Adrenal gland (tissue), 5 donors: ENCODE measurements at regions not wholly inside any gene's neighbourhood (a gene's known extent, or its start where the extent isn't known, plus 50 kb on each side); places are given as distances from the start of the nearest gene placed in this dataset.

ENCODE experiments used
- CTCF ChIP-seq, 6 experiments: fragments of 450-650 bp in 4 of 6; fragments of 200-600 bp in 2 of 6; sonication (generic) in 1 of 6; IDR thresholded peaks; 1 replicate in 5 of 6; 2 replicates in 1 of 6; pipeline versions ENCODE4 v1.5.1 to v1.8.0; 2016 to 2021; ENCODE audit warnings: antibody characterized with exemption in 6 of 6, mild to moderate bottlenecking in 2 of 6, moderate library complexity in 1 of 6
- POLR2A ChIP-seq, 2 donors: fragments of 450-650 bp; IDR thresholded peaks; one replicate each; pipeline ENCODE4 v1.6.1; 2017; ENCODE audit warnings: antibody characterized with exemption in 2 of 2, mild to moderate bottlenecking in 2 of 2, moderate library complexity in 1 of 2
- donor health status: DM: no; HTN: no; CAD: no.

GRCh38 chr5:3163626-3164025 is 412.1 kb upstream of the IRX2 start:
- TF ChIP-seq CTCF (IDR thresholded peaks at IDR 0.05) (no peak), POLR2A (IDR thresholded peaks at IDR 0.05) (no peak)
